Gastroesophageal sphincter (tissue), 4 donors: ENCODE measurements at regions not wholly inside any gene's neighbourhood (a gene's known extent, or its start where the extent isn't known, plus 50 kb on each side); places are given as distances from the start of the nearest gene placed in this dataset.

Experiments
- ATAC-seq: fragments of 150-250 bp; one replicate; pipeline ENCODE4 v1.9.1; 2016; ENCODE audit warnings: mild to moderate bottlenecking, moderate library complexity
- H3K27ac ChIP-seq, 4 donors: fragments of 200-600 bp; sonication (generic) in 3 of 4; 1 replicate in 3 of 4; 2 replicates in 1 of 4; pipeline ENCODE4 v1.5.1; 2016 to 2019
- H3K27me3 ChIP-seq: fragments of 200-600 bp; sonication (generic); one replicate; pipeline ENCODE4 v1.5.1; 2019
- H3K36me3 ChIP-seq, 2 donors: fragments of 200-600 bp; sonication (generic); one replicate each; pipeline ENCODE4 v1.5.1; 2019; ENCODE audit warnings: control low read depth in 1 of 2
- H3K4me1 ChIP-seq, 3 donors: fragments of 200-600 bp; sonication (generic); 1 replicate in 2 of 3; 2 replicates in 1 of 3; pipeline ENCODE4 v1.5.1; 2016 to 2019; ENCODE audit warnings: control low read depth in 2 of 3
- H3K4me3 ChIP-seq, 2 donors: fragments of 200-600 bp; sonication (generic); one replicate each; pipeline ENCODE4 v1.5.1; 2019; ENCODE audit warnings: mild to moderate bottlenecking in 1 of 2, moderate library complexity in 1 of 2
- H3K9me3 ChIP-seq, 3 donors: fragments of 200-600 bp; sonication (generic); one replicate each; pipeline ENCODE4 v1.5.1; 2017 to 2019; ENCODE audit warnings: control low read depth in 2 of 3
- EP300 ChIP-seq: sonication (generic); formaldehyde crosslinking; IDR thresholded peaks from one replicate; pipeline ENCODE4 v1.6.1; 2017; ENCODE audit warnings: antibody characterized with exemption, mild to moderate bottlenecking
- POLR2A ChIP-seq, 2 donors: fragments of 450-650 bp; IDR thresholded peaks; one replicate each; pipeline ENCODE4 v1.6.1; 2017; ENCODE audit warnings: antibody characterized with exemption in 2 of 2, mild to moderate bottlenecking in 2 of 2, moderate library complexity in 1 of 2
- POLR2AphosphoS5 ChIP-seq: sonication (generic); formaldehyde crosslinking; IDR thresholded peaks from one replicate; pipeline ENCODE4 v1.6.1; 2017; ENCODE audit warnings: antibody characterized with exemption
- WGBS, 2 donors: methylation state at CpG; one replicate each; pipeline ENCODE4 v1.1.5; 2018; ENCODE audit warnings: low coverage in 1 of 2; 5-methylcytosine and 5-hydroxymethylcytosine counted together
- TF ChIP-seq, protein P1 (sequence below), 4 experiments: fragments of 200-600 bp in 2 of 4; fragments of 450-650 bp in 2 of 4; sonication (generic) in 1 of 4; IDR thresholded peaks; one replicate each; pipeline ENCODE4 v1.5.1; 2017 to 2019; ENCODE audit warnings: antibody characterized with exemption in 4 of 4, mild to moderate bottlenecking in 2 of 4, moderate library complexity in 2 of 4

DNA sequence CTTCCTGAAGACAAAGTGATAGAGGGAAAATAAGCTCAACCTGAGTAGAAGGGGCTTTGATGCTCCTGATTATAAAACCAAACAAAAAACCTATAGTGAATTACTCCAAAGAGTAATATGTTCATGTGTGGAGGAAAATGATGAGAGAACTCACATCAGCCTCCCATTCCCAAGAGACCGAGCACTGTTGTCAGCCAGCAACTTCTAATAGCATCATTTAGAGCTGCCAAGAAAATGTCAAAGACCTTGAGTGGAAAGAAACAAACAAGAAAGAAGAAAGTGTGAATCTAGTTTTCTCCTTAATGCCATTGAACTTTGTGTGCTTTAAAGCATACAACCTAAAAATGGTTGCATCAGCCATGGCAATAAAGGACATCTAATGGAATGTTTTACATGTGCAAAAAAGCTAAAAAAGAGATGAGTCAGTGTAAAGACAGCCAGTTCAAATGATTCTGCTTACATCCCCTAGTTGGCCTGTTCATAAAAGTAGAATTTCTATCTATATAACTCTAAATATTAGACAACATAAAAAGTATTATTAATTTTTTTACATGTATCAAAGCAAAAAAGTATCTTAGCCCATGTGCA is 1066.2 kb downstream of the TDRD15 start:
- no peak for ATAC-seq
- TF ChIP-seq POLR2A (IDR thresholded peaks at IDR 0.05) (no peak), POLR2AphosphoS5 (no peak), EP300 (no peak)
- TF ChIP-seq, protein P1, sequence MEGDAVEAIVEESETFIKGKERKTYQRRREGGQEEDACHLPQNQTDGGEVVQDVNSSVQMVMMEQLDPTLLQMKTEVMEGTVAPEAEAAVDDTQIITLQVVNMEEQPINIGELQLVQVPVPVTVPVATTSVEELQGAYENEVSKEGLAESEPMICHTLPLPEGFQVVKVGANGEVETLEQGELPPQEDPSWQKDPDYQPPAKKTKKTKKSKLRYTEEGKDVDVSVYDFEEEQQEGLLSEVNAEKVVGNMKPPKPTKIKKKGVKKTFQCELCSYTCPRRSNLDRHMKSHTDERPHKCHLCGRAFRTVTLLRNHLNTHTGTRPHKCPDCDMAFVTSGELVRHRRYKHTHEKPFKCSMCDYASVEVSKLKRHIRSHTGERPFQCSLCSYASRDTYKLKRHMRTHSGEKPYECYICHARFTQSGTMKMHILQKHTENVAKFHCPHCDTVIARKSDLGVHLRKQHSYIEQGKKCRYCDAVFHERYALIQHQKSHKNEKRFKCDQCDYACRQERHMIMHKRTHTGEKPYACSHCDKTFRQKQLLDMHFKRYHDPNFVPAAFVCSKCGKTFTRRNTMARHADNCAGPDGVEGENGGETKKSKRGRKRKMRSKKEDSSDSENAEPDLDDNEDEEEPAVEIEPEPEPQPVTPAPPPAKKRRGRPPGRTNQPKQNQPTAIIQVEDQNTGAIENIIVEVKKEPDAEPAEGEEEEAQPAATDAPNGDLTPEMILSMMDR (IDR thresholded peaks at IDR 0.05): no peak
- H3K9me3 ChIP-seq: no peaks in the 10 kb centered on the region
- 83 to 86% methylated on average over 1 of the region's 1 CpG for WGBS, 2 donors
- H3K4me3 ChIP-seq: no peak overlapping the region
- no peaks in the 10 kb centered on the region for H3K27me3 ChIP-seq
- H3K36me3 ChIP-seq: no peaks in the 10 kb centered on the region
- no peak overlapping the region for H3K27ac ChIP-seq
- H3K4me1 ChIP-seq: no peaks in the 10 kb centered on the region

GRCh38 chr2:22194218-22194617 is 1070.5 kb downstream of the TDRD15 start:
- H3K27ac ChIP-seq: no peak overlapping the region
- H3K4me1 ChIP-seq: no peaks in the 10 kb centered on the region
- H3K27me3 ChIP-seq: no peaks in the 10 kb centered on the region
- no peak for ATAC-seq
- TF ChIP-seq EP300 (no peak), POLR2AphosphoS5 (no peak), POLR2A (IDR thresholded peaks at IDR 0.05) (no peak)
- TF ChIP-seq, protein P1 (IDR thresholded peaks at IDR 0.05): no peak
- WGBS, 2 donors: 91 to 100% methylated on average over 1 of the region's 1 CpG
- H3K4me3 ChIP-seq: no peak overlapping the region
- H3K9me3 ChIP-seq: no peaks in the 10 kb centered on the region
- H3K36me3 ChIP-seq: no peaks in the 10 kb centered on the region

- TF ChIP-seq, protein P1 (IDR thresholded peaks at IDR 0.05): no peak
- no peak for TF ChIP-seq POLR2A (IDR thresholded peaks at IDR 0.05)
- no peak overlapping the region for H3K27ac ChIP-seq
- no peaks in the 10 kb centered on the region for H3K4me1 ChIP-seq
- no peak for ATAC-seq
- no peaks in the 10 kb centered on the region for H3K27me3 ChIP-seq
- H3K4me3 ChIP-seq: no peak overlapping the region
- no peaks in the 10 kb centered on the region for H3K36me3 ChIP-seq
- no peaks in the 10 kb centered on the region for H3K9me3 ChIP-seq
- 71 to 72% methylated on average over 2 of the region's 2 CpGs for WGBS, 2 donors
Observed at GRCh38 chr2:22196806-22197205, 1073.0 kb downstream of the TDRD15 start.

- Histone ChIP-seq H3K9me3 (no peaks in the 10 kb centered on the region), H3K27me3 (no peaks in the 10 kb centered on the region), H3K4me1 (no peaks in the 10 kb centered on the region), H3K4me3 (no peak overlapping the region), H3K27ac (no peak overlapping the region), H3K36me3 (no peaks in the 10 kb centered on the region)
- no peak for ATAC-seq
- WGBS, 2 donors: 41 to 45% methylated on average over 8 to 9 of the region's 9 CpGs
- TF ChIP-seq EP300 (no peak), POLR2AphosphoS5 (no peak), POLR2A (IDR thresholded peaks at IDR 0.05) (no peak)
- TF ChIP-seq, protein P1 (IDR thresholded peaks at IDR 0.05): no peak
Observed at GRCh38 chr2:22198381-22199283, 1074.9 kb downstream of the TDRD15 start.

DNA sequence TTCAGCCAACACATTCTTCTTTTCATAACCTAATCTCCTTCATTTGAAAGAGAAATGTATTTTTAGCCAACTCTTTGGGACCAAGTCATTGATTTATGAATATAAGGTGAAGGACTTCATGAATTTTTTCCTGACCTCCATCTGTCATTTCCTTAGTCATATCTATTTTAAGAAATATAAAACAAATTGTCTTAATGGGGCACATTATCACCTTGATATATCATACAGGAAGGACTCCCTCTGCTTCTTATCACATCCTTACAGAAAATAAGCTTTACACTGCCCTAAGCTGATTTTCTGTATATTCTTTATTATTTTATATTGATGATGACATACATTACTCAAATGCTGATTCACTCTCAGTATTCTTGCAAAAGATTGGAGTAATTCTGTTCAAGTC is 1076.2 kb downstream of the TDRD15 start:
- no peak for ATAC-seq
- TF ChIP-seq POLR2AphosphoS5 (no peak), EP300 (no peak), POLR2A (IDR thresholded peaks at IDR 0.05) (no peak)
- TF ChIP-seq, protein P1 (IDR thresholded peaks at IDR 0.05): no peak
- H3K4me1 ChIP-seq: no peaks in the 10 kb centered on the region
- H3K4me3 ChIP-seq: no peak overlapping the region
- H3K36me3 ChIP-seq: no peaks in the 10 kb centered on the region
- H3K9me3 ChIP-seq: no peaks in the 10 kb centered on the region
- H3K27me3 ChIP-seq: no peaks in the 10 kb centered on the region
- H3K27ac ChIP-seq: no peak overlapping the region
